Endothelial cell of umbilical vein (primary cell): ENCODE measurements at regions not wholly inside any gene's neighbourhood (a gene's known extent, or its start where the extent isn't known, plus 50 kb on each side); places are given as distances from the start of the nearest gene placed in this dataset.

ENCODE experiments used
- BruUV-seq: library from RNA; stranded (reverse); fragments of 400-500 nt; replicated peaks from 2 replicates; lab custom pipeline; 2021; lab: Mats Ljungman, UMichigan
- CTCF ChIA-PET: fragments of 300-600, 350-600 bp; sonication (Branson Sonifier 250); formaldehyde crosslinking; loops from one replicate; lab custom pipeline; 2021; ENCODE audit warnings: antibody characterized with exemption, inconsistent platforms; lab: Charles Lee
- POLR2A ChIA-PET: fragments of 300-600, 350-600 bp; sonication (Branson Sonifier 250); formaldehyde crosslinking; loops from one replicate; lab custom pipeline; 2021; ENCODE audit warnings: antibody characterized with exemption, inconsistent platforms; lab: Charles Lee
- DNase-seq: peaks from one replicate; pipeline ENCODE4 v3.0.0-alpha.2; 2011; ENCODE audit warnings: low read depth, low spot score
- FAIRE-seq: peaks from 2 replicates; lab custom pipeline; 2011; peaks lifted over from hg19 to GRCh38; lab: Jason Lieb, UNC
- H2AFZ ChIP-seq: 2 replicates; pipeline ENCODE4 v1.6.0; 2012; ENCODE audit warnings: low read depth, low read length, control low read depth, inconsistent platforms
- H3K27ac ChIP-seq: 2 replicates; pipeline ENCODE4 v1.5.1; 2011; ENCODE audit warnings: low read depth, mild to moderate bottlenecking, control low read depth, low read length, moderate library complexity; ENCODE audit not compliant: insufficient read depth
- H3K27me3 ChIP-seq, 2 experiments: 2 replicates each; pipeline versions ENCODE4 v1.6.0 to v1.6.1; 2011; ENCODE audit warnings: low read length in 2 of 2, mixed read lengths in 1 of 2; ENCODE audit not compliant: control insufficient read depth in 2 of 2, insufficient read depth in 2 of 2
- H3K36me3 ChIP-seq, 2 experiments: 2 replicates in 1 of 2; 3 replicates in 1 of 2; pipeline ENCODE4 v1.5.1; 2011; ENCODE audit warnings: low read length in 2 of 2, mild to moderate bottlenecking in 1 of 2, moderate library complexity in 1 of 2; ENCODE audit not compliant: control insufficient read depth in 2 of 2, insufficient read depth in 2 of 2; ENCODE audit errors: extremely low read depth in 1 of 2
- H3K4me1 ChIP-seq: 3 replicates; pipeline ENCODE4 v1.5.1; 2011; ENCODE audit warnings: mild to moderate bottlenecking, low read length; ENCODE audit not compliant: control insufficient read depth, insufficient read depth; ENCODE audit errors: extremely low read depth
- H3K4me2 ChIP-seq: 2 replicates; pipeline ENCODE4 v1.6.1; 2011; ENCODE audit warnings: low read length, control low read depth, mixed read lengths; ENCODE audit not compliant: insufficient read depth
- H3K4me3 ChIP-seq, 3 experiments: fragments of 200-600 bp in 1 of 3; sonication (generic), shearing (Covaris generic) in 1 of 3; replicated peaks in 1 of 3; 2 replicates each; pipeline ENCODE4 v1.5.1; 2011 to 2016; ENCODE audit warnings: control low read depth in 3 of 3, low read length in 3 of 3, mild to moderate bottlenecking in 2 of 3, inconsistent platforms in 1 of 3, low read depth in 1 of 3, moderate library complexity in 1 of 3; ENCODE audit not compliant: insufficient read depth in 1 of 3
- H3K79me2 ChIP-seq: 2 replicates; pipeline ENCODE4 v1.6.0; 2012; ENCODE audit warnings: low read length, inconsistent platforms; ENCODE audit not compliant: control insufficient read depth, insufficient read depth
- H3K9ac ChIP-seq: replicated peaks from 2 replicates; pipeline ENCODE3; 2011; ENCODE audit warnings: low read length, control low read depth; ENCODE audit not compliant: insufficient read depth; ENCODE audit errors: extremely low read depth
- H3K9me1 ChIP-seq: replicated peaks from 3 replicates; pipeline ENCODE4 v1.6.0; 2011; ENCODE audit warnings: mild to moderate bottlenecking, low read length; ENCODE audit not compliant: control insufficient read depth, insufficient read depth; ENCODE audit errors: extremely low read depth
- H3K9me3 ChIP-seq: replicated peaks from 2 replicates; pipeline ENCODE4 v1.5.1; 2012; ENCODE audit warnings: low read length, inconsistent platforms; ENCODE audit not compliant: control insufficient read depth, insufficient read depth
- H4K20me1 ChIP-seq: replicated peaks from 2 replicates; pipeline ENCODE3; 2011; ENCODE audit warnings: mild to moderate bottlenecking, low read length; ENCODE audit not compliant: control insufficient read depth, insufficient read depth; ENCODE audit errors: extremely low read depth
- CTCF ChIP-seq, 2 donors: IDR thresholded peaks; 1 replicate in 1 of 2; 2 replicates in 1 of 2; pipeline ENCODE4 v1.5.1; 2011; ENCODE audit warnings: low read length in 2 of 2, mild to moderate bottlenecking in 2 of 2, moderate library complexity in 2 of 2, control low read depth in 1 of 2, inconsistent platforms in 1 of 2, low read depth in 1 of 2; ENCODE audit not compliant: insufficient read depth in 1 of 2; ENCODE audit errors: extremely low read depth in 1 of 2
- EZH2 ChIP-seq: IDR thresholded peaks from 2 replicates; pipeline ENCODE4 v1.6.1; 2012; ENCODE audit warnings: borderline replicate concordance, low read depth, mild to moderate bottlenecking, moderate library complexity, low read length, inconsistent platforms; ENCODE audit not compliant: severe bottlenecking
- FOS ChIP-seq: IDR thresholded peaks from 2 replicates; pipeline ENCODE4 v1.6.1; 2011; ENCODE audit warnings: mild to moderate bottlenecking, low read length, moderate library complexity, borderline replicate concordance; ENCODE audit not compliant: insufficient read depth
- GATA2 ChIP-seq: IDR thresholded peaks from 2 replicates; pipeline ENCODE4 v1.7.0; 2011; ENCODE audit warnings: low read depth, mild to moderate bottlenecking, moderate library complexity, mixed read lengths, low read length; ENCODE audit not compliant: insufficient read length, insufficient read depth
- JUN ChIP-seq: IDR thresholded peaks from 2 replicates; pipeline ENCODE4 v1.6.1; 2011; ENCODE audit warnings: borderline replicate concordance, low read depth; ENCODE audit not compliant: insufficient read length, insufficient read depth
- MAX ChIP-seq: IDR thresholded peaks from 2 replicates; pipeline ENCODE4 v1.6.1; 2011; ENCODE audit not compliant: insufficient read depth, insufficient read length
- MYC ChIP-seq: IDR thresholded peaks from one replicate; pipeline ENCODE4 v1.6.1; 2011; ENCODE audit warnings: mild to moderate bottlenecking, low read depth, low read length
- POLR2A ChIP-seq: IDR thresholded peaks from 2 replicates; pipeline ENCODE4 v1.6.1; 2012; ENCODE audit warnings: low read depth, mild to moderate bottlenecking, control low read depth, low read length
- POLR2AphosphoS5 ChIP-seq: IDR thresholded peaks from 2 replicates; pipeline ENCODE4 v1.6.1; 2012; ENCODE audit warnings: low read depth, mild to moderate bottlenecking, control low read depth, low read length, moderate library complexity; ENCODE audit not compliant: insufficient read depth
- dilution Hi-C: fragments of 300-500 bp; cut with MboI; formaldehyde crosslinking; loops from one replicate; pipeline ENCODE4 v1.15.0; 2019; ENCODE audit warnings: low sequenced_read_pairs; ENCODE audit not compliant: extremely low pct_ligation_motif_present
- intact Hi-C: fragments of 100-400 bp; cut with micrococcal nuclease; formaldehyde crosslinking; loops from one replicate; pipeline ENCODE4 v1.10.0; 2022

- no peaks in the 10 kb centered on the region for H4K20me1 ChIP-seq
- TF ChIP-seq FOS (no peak), GATA2 (no peak), POLR2A (no peak), JUN (no peak), MYC (no peak), CTCF (IDR thresholded peaks at IDR 0.05; ENCODE audit: extremely low read depth in 1 of 2, insufficient read depth in 1 of 2, low read depth in 1 of 2, low read length in 2 of 2) (no peak), EZH2 (no peak), MAX (no peak), POLR2AphosphoS5 (no peak)
- no peaks in the 10 kb centered on the region for H3K79me2 ChIP-seq
- no peaks in the 10 kb centered on the region for H3K9me1 ChIP-seq
- no peak for DNase-seq
- no peaks in the 10 kb centered on the region for H3K36me3 ChIP-seq
- no peaks in the 10 kb centered on the region for H3K4me1 ChIP-seq
- no peak overlapping the region for H3K4me3 ChIP-seq
- FAIRE-seq: no peak
- H3K27ac ChIP-seq: no peak overlapping the region
- BruUV-seq: no TSS peak
- no peak overlapping the region for H3K9ac ChIP-seq
- dilution Hi-C loops: no loop called here
- H2AFZ ChIP-seq: no peak overlapping the region
- ChIA-PET POLR2A (no interaction called here), CTCF (no interaction called here)
- no peak overlapping the region for H3K4me2 ChIP-seq
- intact Hi-C loops: no loop called here
- no peaks in the 10 kb centered on the region for H3K9me3 ChIP-seq
- H3K27me3 ChIP-seq: no peaks in the 10 kb centered on the region
These were observed 467.9 kb upstream of the SYT4 start for GRCh38 chr18:43744960-43745745.
